ENCODE measurements at regions not wholly inside any gene's neighbourhood (a gene's known extent, or its start where the extent isn't known, plus 50 kb on each side); places are given as distances from the start of the nearest gene placed in this dataset.
A peak's percentile ranks its signal among the peaks of the same experiment; 100 is the strongest.

DNA sequence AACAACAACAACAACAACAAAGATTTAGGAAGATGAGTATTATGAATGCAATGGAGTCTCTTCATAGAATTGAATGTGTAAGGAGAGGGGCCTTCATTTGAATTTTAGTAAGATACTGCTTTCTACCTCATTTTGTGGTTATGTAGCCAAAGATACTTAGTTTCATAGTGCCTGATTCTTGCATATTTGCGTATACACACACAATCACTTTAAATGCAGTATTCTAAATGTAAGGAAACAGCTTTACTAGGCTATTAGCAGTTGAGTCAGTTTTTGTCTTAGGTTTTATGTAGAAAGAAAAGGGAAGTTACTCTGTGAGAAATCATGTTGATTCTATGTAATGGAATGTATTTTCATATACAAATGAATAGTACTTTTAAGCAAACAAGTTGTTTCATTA lies 80.5 kb downstream of the HAUS1 start:
- Histone ChIP-seq H3K4me1 (ENCODE audit: insufficient read depth, low read length) (peaks cover 42% of the 10 kb centered on the region), H3K27ac (ENCODE audit: low read depth in 1 of 2, low read length in 2 of 2) (no peak overlapping the region), H3K4me3 (ENCODE audit: low read length) (no peak overlapping the region), H3K9me3 (ENCODE audit: control insufficient read depth in 1 of 2, insufficient read depth in 1 of 2, low read length in 2 of 2) (no peaks in the 10 kb centered on the region), H3K36me3 (ENCODE audit: insufficient read depth, low read length) (peaks cover 14% of the 10 kb centered on the region), H3K27me3 (ENCODE audit: control insufficient read depth in 1 of 2, insufficient read depth in 2 of 2, low read length in 2 of 2) (no peaks in the 10 kb centered on the region)
- intact Hi-C loops (cut with DNase I, micrococcal nuclease): no loop called here
- Mint-ChIP-seq H3K4me1 (ENCODE audit: low read depth) (peaks cover 60% of the 10 kb centered on the region), H3K4me3 (no peak overlapping the region), H3K27me3 (no peaks in the 10 kb centered on the region), H3K36me3 (ENCODE audit: low read depth) (peaks cover 27% of the 10 kb centered on the region), H3K27ac (peak overlapping the region; percentile 65), H3K9me3 (no peaks in the 10 kb centered on the region)
- ChIA-PET POLR2A (interaction anchor here (2.0 kb wide), 1 partner anchor 11 kb away, joined by 6 read pairs; a partner anchor contains a TSS), CTCF (interaction anchor here (1.5 kb wide), 1 partner anchor 32 kb away, joined by 3 read pairs; no protein-coding TSS in a partner anchor)
- no peak for DNase-seq
- TF ChIP-seq, protein P1, sequence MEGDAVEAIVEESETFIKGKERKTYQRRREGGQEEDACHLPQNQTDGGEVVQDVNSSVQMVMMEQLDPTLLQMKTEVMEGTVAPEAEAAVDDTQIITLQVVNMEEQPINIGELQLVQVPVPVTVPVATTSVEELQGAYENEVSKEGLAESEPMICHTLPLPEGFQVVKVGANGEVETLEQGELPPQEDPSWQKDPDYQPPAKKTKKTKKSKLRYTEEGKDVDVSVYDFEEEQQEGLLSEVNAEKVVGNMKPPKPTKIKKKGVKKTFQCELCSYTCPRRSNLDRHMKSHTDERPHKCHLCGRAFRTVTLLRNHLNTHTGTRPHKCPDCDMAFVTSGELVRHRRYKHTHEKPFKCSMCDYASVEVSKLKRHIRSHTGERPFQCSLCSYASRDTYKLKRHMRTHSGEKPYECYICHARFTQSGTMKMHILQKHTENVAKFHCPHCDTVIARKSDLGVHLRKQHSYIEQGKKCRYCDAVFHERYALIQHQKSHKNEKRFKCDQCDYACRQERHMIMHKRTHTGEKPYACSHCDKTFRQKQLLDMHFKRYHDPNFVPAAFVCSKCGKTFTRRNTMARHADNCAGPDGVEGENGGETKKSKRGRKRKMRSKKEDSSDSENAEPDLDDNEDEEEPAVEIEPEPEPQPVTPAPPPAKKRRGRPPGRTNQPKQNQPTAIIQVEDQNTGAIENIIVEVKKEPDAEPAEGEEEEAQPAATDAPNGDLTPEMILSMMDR (IDR thresholded peaks at IDR 0.05): no peak
- no peak for ATAC-seq (ENCODE audit: poor library complexity)

DNA sequence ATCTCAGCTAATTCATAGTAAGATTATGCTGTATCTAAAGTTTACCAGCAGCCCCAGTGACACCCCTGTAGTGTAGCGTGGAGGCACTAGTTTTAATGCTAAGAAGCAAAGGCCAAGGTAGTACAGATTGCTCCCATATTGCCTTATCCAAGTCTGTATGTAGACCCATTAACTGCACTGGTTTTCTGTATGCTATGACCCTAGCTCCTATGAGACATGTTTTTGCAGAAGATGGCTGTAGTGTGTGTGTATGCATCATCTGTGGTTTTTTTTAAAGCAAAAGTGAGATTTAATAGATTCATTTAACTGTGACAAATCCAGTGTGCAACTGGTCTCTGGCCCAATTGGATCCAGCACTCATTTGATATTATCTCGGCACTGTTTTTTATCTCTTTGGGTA lies 86.5 kb downstream of the HAUS1 start:
- ChIA-PET CTCF (interaction anchor here (0.6 to 3.1 kb wide), 2 partner anchors 12 to 17 kb away, joined by 3 to 15 read pairs; a partner anchor contains a TSS), POLR2A (no interaction called here)
- H3K9me3 ChIP-seq (ENCODE audit: control insufficient read depth in 1 of 2, insufficient read depth in 1 of 2, low read length in 2 of 2): no peaks in the 10 kb centered on the region
- intact Hi-C loops (cut with DNase I, micrococcal nuclease): no loop called here
- ATAC-seq (ENCODE audit: poor library complexity) (no peak), DNase-seq (no peak)
- H3K4me1 Mint-ChIP-seq (ENCODE audit: low read depth): peaks cover 31% of the 10 kb centered on the region
- H3K27ac Mint-ChIP-seq: peak overlapping the region; percentile 44
- peaks cover 15% of the 10 kb centered on the region for H3K36me3 ChIP-seq (ENCODE audit: insufficient read depth, low read length)
- peaks cover 23% of the 10 kb centered on the region for H3K4me1 ChIP-seq (ENCODE audit: insufficient read depth, low read length)
- no peaks in the 10 kb centered on the region for H3K27me3 ChIP-seq (ENCODE audit: control insufficient read depth in 1 of 2, insufficient read depth in 2 of 2, low read length in 2 of 2)
- H3K4me3 Mint-ChIP-seq: peak overlapping the region; percentile 34
- H3K27ac ChIP-seq (ENCODE audit: low read depth in 1 of 2, low read length in 2 of 2): no peak overlapping the region
- no peaks in the 10 kb centered on the region for H3K9me3 Mint-ChIP-seq
- no peaks in the 10 kb centered on the region for H3K27me3 Mint-ChIP-seq
- peaks cover 31% of the 10 kb centered on the region for H3K36me3 Mint-ChIP-seq (ENCODE audit: low read depth)
- TF ChIP-seq, protein P1 (IDR thresholded peaks at IDR 0.05): no peak
- no peak overlapping the region for H3K4me3 ChIP-seq (ENCODE audit: low read length)

DNA sequence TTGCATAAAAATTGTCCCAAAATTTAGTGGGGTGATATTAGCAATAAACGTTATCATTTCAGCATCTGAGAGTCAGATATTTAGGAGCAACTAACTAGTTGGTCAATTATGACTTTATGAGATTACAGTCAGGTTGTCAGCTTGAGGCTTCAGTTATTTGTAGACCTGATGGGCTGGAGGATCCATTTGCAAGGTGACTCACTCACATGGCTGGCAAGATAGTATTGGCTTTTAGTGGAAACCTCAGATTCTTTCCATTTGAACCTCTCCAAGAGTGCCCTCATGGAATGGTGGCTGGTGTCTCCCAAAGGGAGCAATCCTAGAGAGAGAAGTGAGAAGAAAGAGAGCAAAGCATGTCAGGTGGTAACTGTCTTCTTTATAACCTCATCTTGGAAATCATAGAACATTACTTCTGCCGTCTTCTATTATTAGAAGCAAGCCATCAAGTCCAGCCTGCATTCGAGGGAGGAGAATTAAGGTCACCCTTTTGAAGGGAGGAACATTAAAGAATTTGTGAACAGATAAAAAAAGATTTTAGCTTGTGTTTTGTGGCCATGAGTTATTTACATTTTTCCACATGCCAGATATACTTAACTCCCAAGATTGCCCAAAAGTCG lies 92.5 kb downstream of the HAUS1 start:
- no peak overlapping the region for H3K4me3 Mint-ChIP-seq
- TF ChIP-seq, protein P1 (IDR thresholded peaks at IDR 0.05): no peak
- no peak for DNase-seq
- H3K4me1 ChIP-seq (ENCODE audit: insufficient read depth, low read length): peaks cover 26% of the 10 kb centered on the region
- peaks cover 54% of the 10 kb centered on the region for H3K4me1 Mint-ChIP-seq (ENCODE audit: low read depth)
- H3K4me3 ChIP-seq (ENCODE audit: low read length): no peak overlapping the region
- no peaks in the 10 kb centered on the region for H3K27me3 Mint-ChIP-seq
- ChIA-PET POLR2A (no interaction called here), CTCF (interaction anchor here (2.0 kb wide), 1 partner anchor 23 kb away, joined by 10 read pairs; a partner anchor contains a TSS)
- H3K27me3 ChIP-seq (ENCODE audit: control insufficient read depth in 1 of 2, insufficient read depth in 2 of 2, low read length in 2 of 2): no peaks in the 10 kb centered on the region
- intact Hi-C loops (cut with DNase I, micrococcal nuclease): no loop called here
- no peak for ATAC-seq (ENCODE audit: poor library complexity)
- peaks cover 14% of the 10 kb centered on the region for H3K36me3 ChIP-seq (ENCODE audit: insufficient read depth, low read length)
- H3K9me3 Mint-ChIP-seq: no peaks in the 10 kb centered on the region
- no peak overlapping the region for H3K27ac ChIP-seq (ENCODE audit: low read depth in 1 of 2, low read length in 2 of 2)
- peaks cover 36% of the 10 kb centered on the region for H3K36me3 Mint-ChIP-seq (ENCODE audit: low read depth)
- peak overlapping the region; percentile 24 for H3K27ac Mint-ChIP-seq
- H3K9me3 ChIP-seq (ENCODE audit: control insufficient read depth in 1 of 2, insufficient read depth in 1 of 2, low read length in 2 of 2): no peaks in the 10 kb centered on the region

Data from CD4-positive, alpha-beta T cell (primary cell).